DOHH2 (cell line): ENCODE measurements at regions not wholly inside any gene's neighbourhood (a gene's known extent, or its start where the extent isn't known, plus 50 kb on each side); places are given as distances from the start of the nearest gene placed in this dataset.

ENCODE experiments used
- CTCF ChIP-seq: fragments of 200-600 bp; sonication (generic); IDR thresholded peaks from one replicate; pipeline ENCODE4 v1.5.1; 2014; ENCODE audit warnings: antibody characterized with exemption, mild to moderate bottlenecking, low read depth, low read length; ENCODE audit not compliant: poor library complexity, severe bottlenecking
- EZH2phosphoT487 ChIP-seq: fragments of 200-600 bp; sonication (generic); IDR thresholded peaks from 2 replicates; pipeline ENCODE4 v1.6.1; 2017; ENCODE audit warnings: borderline replicate concordance, mild to moderate bottlenecking, antibody characterized with exemption, low read length, moderate library complexity, mixed read lengths

GRCh38 chr12:84270470-84271140 lies 642.0 kb downstream of the SLC6A15 start:
- TF ChIP-seq CTCF: no peak
- TF ChIP-seq EZH2phosphoT487: no peak
